Panc1 (cell line): ENCODE measurements at regions not wholly inside any gene's neighbourhood (a gene's known extent, or its start where the extent isn't known, plus 50 kb on each side); places are given as distances from the start of the nearest gene placed in this dataset.

Experiments
- CTCF ChIP-seq: fragments of 450-650 bp; IDR thresholded peaks from 2 replicates; pipeline ENCODE4 v1.5.1; 2017; ENCODE audit warnings: mild to moderate bottlenecking
- REST ChIP-seq, 2 experiments: IDR thresholded peaks; 2 replicates each; pipeline ENCODE4 v1.6.1; 2011 to 2012; ENCODE audit warnings: low read depth in 2 of 2, control low read depth in 1 of 2, low read length in 1 of 2, mild to moderate bottlenecking in 1 of 2, moderate library complexity in 1 of 2; ENCODE audit not compliant: insufficient read depth in 1 of 2
- SIN3A ChIP-seq: IDR thresholded peaks from 2 replicates; pipeline ENCODE4 v1.6.1; 2012; ENCODE audit warnings: low read depth, mild to moderate bottlenecking, low read length, moderate library complexity, borderline replicate concordance; ENCODE audit not compliant: insufficient read depth
- TCF7L2 ChIP-seq: IDR thresholded peaks from 2 replicates; pipeline ENCODE4 v1.6.1; 2011; ENCODE audit warnings: mild to moderate bottlenecking, low read depth, low read length, inconsistent platforms

- TF ChIP-seq SIN3A (no peak), REST (IDR thresholded peaks at IDR 0.05; ENCODE audit: insufficient read depth in 1 of 2, low read depth in 2 of 2, low read length in 1 of 2) (no peak), CTCF (no peak), TCF7L2 (no peak)
These were observed 660.4 kb upstream of the SALL3 start for GRCh38 chr18:78319264-78319663.
